Calu3 (cell line): ENCODE measurements at regions not wholly inside any gene's neighbourhood (a gene's known extent, or its start where the extent isn't known, plus 50 kb on each side); places are given as distances from the start of the nearest gene placed in this dataset.

Source experiments
- BruUV-seq: library from RNA; stranded (reverse); fragments of 400-500 nt; replicated peaks from 2 replicates; lab custom pipeline; 2021; lab: Mats Ljungman, UMichigan
- CTCF ChIA-PET: fragments of 300-600 bp; sonication (Branson Sonifier 250); formaldehyde crosslinking; loops from one replicate; lab custom pipeline; 2022; ENCODE audit warnings: antibody characterized with exemption; lab: Charles Lee
- DNase-seq: peaks from one replicate; pipeline ENCODE4 v3.0.0; 2022
- H3K27ac Mint-ChIP-seq: one replicate; pipeline ENCODE4 v1.8.0; 2022; ENCODE audit warnings: mixed read lengths; ENCODE audit not compliant: unreplicated experiment
- H3K27me3 Mint-ChIP-seq: one replicate; pipeline ENCODE4 v1.8.0; 2022; ENCODE audit warnings: mixed read lengths; ENCODE audit not compliant: unreplicated experiment
- H3K36me3 Mint-ChIP-seq: one replicate; pipeline ENCODE4 v1.8.0; 2022; ENCODE audit warnings: mild to moderate bottlenecking, moderate library complexity, mixed read lengths; ENCODE audit not compliant: insufficient read depth, unreplicated experiment
- H3K4me1 Mint-ChIP-seq: one replicate; pipeline ENCODE4 v1.8.0; 2022; ENCODE audit warnings: mild to moderate bottlenecking, low read depth, mixed read lengths; ENCODE audit not compliant: unreplicated experiment
- H3K4me3 Mint-ChIP-seq: one replicate; pipeline ENCODE4 v1.8.0; 2022; ENCODE audit warnings: mild to moderate bottlenecking, low read depth, moderate library complexity, mixed read lengths; ENCODE audit not compliant: unreplicated experiment
- H3K9me3 Mint-ChIP-seq: one replicate; pipeline ENCODE4 v1.8.0; 2022; ENCODE audit warnings: low read depth, mixed read lengths; ENCODE audit not compliant: unreplicated experiment
- intact Hi-C: fragments of 100-400 bp; cut with micrococcal nuclease; formaldehyde crosslinking; loops from one replicate; pipeline ENCODE4 v1.10.0; 2022; ENCODE audit not compliant: unreplicated experiment
- TF ChIP-seq, protein P1 (sequence below): fragments of 200-600 bp; IDR thresholded peaks from one replicate; pipeline ENCODE4 v1.8.0; 2022; ENCODE audit warnings: antibody characterized with exemption; ENCODE audit not compliant: unreplicated experiment

DNA sequence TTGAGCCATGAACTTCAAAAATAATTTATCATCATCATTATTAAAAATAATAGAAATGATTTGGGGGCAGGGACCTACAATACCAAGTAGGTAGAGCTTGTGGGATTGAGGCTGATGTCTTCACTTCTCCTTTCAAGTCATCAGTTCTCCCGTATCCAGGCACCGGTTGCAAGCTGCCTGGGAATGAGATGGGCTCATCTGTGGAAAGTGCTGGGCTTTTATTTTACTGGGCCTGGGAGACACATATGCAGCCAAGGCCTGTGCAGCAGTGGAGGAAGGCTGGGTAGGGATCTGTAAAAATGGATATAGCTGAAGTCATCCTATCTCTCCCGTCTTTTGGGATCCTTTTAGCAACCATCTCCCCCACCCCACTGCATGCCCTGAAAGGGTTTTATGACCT is 284.1 kb upstream of the CLINT1 start:
- DNase-seq, result no peak
- H3K9me3 Mint-ChIP-seq, result no peaks in the 10 kb centered on the region
- TF ChIP-seq, protein P1, sequence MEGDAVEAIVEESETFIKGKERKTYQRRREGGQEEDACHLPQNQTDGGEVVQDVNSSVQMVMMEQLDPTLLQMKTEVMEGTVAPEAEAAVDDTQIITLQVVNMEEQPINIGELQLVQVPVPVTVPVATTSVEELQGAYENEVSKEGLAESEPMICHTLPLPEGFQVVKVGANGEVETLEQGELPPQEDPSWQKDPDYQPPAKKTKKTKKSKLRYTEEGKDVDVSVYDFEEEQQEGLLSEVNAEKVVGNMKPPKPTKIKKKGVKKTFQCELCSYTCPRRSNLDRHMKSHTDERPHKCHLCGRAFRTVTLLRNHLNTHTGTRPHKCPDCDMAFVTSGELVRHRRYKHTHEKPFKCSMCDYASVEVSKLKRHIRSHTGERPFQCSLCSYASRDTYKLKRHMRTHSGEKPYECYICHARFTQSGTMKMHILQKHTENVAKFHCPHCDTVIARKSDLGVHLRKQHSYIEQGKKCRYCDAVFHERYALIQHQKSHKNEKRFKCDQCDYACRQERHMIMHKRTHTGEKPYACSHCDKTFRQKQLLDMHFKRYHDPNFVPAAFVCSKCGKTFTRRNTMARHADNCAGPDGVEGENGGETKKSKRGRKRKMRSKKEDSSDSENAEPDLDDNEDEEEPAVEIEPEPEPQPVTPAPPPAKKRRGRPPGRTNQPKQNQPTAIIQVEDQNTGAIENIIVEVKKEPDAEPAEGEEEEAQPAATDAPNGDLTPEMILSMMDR, result no peak
- CTCF ChIA-PET, result no interaction called here
- no peak overlapping the region for H3K27ac Mint-ChIP-seq
- no peaks in the 10 kb centered on the region for H3K36me3 Mint-ChIP-seq
- peaks cover 27% of the 10 kb centered on the region for H3K27me3 Mint-ChIP-seq
- intact Hi-C loops, result no loop called here
- H3K4me1 Mint-ChIP-seq, result no peaks in the 10 kb centered on the region
- H3K4me3 Mint-ChIP-seq, result no peak overlapping the region
- no TSS peak for BruUV-seq

DNA sequence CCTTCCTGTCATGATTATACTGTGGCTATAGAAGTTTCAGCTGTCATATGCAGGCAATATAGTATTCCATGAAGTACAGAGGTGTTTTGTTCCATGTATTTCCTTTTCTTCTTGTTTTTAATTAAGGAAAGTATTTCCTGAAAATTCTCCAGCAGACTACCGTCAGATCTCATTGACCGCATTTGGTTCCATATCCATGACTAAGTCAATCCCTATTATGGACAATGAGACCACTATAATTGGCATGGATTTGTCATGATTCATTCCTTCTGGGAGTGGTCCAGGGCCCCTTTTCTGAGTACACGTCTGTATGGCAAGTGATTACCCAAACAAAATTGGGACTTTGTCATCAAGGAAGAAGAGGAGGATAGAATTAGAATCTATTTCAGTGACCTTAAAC is 283.2 kb upstream of the CLINT1 start:
- CTCF ChIA-PET, result no interaction called here
- intact Hi-C loops, result no loop called here
- no peak for DNase-seq

DNA sequence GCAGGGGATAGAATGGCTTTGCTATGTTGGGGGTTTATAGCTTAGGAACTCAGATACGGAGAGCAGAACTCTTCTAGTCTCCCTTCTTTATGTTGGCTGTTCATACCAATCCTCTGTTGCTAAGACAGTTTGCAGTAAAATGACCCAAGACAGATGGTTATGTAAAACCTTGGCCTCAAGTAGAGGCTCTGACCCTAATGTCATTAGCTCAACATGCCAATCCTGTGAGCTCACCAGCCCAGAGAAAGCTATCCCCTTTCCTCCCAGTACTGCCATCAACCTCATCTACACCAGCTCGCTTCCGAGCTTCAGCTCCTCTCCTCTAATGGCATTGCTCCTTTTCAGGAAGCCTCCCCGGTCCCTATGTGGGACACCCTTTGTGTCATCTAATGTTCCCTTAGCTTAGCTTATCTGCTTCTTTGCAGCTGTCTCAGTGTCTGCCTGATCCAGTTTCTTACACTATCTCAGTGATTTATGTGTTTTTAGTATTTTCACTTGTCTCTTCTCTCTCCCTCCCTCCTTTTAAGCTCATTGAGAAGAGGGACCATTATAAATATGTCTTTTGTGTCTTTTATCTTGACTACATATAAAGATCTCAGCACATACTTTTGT is 281.3 kb upstream of the CLINT1 start:
- Mint-ChIP-seq H3K9me3 (no peaks in the 10 kb centered on the region), H3K27ac (no peak overlapping the region), H3K4me3 (no peak overlapping the region), H3K4me1 (no peaks in the 10 kb centered on the region), H3K27me3 (peaks cover 31% of the 10 kb centered on the region), H3K36me3 (no peaks in the 10 kb centered on the region)
- intact Hi-C loops, result no loop called here
- CTCF ChIA-PET, result interaction anchor here (0.6 kb wide), 1 partner anchor 176 kb away, joined by 4 read pairs; no protein-coding TSS in a partner anchor
- no TSS peak for BruUV-seq
- TF ChIP-seq, protein P1, result no peak
- DNase-seq, result no peak

More for the DNA sequence above, 283.2 kb upstream of the CLINT1 start:
- H3K4me1 Mint-ChIP-seq, result no peaks in the 10 kb centered on the region
- H3K27ac Mint-ChIP-seq, result no peak overlapping the region
- no peak overlapping the region for H3K4me3 Mint-ChIP-seq
- no peaks in the 10 kb centered on the region for H3K9me3 Mint-ChIP-seq
- H3K36me3 Mint-ChIP-seq, result no peaks in the 10 kb centered on the region
- no TSS peak for BruUV-seq
- TF ChIP-seq, protein P1, result no peak
- H3K27me3 Mint-ChIP-seq, result peaks cover 28% of the 10 kb centered on the region

DNA sequence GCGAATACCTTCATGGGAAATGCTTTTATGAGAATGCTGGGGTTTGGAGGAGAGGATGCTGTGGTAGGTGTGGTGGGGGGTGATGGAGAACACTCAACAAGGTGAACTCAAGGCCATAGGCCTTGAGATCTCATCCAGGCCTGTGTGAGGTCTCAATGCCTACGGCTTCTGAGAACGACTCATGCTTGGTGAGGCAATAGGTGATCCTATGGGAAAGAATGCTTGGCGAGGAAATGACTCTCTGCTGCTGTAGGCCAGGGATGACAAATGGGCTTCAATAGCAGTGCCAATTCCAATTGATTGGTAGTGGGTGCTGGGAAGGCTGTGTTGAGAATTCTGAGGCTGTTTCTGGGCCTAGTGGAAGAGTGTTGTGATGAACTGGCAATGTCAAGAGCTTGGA is 280.2 kb upstream of the CLINT1 start:
- Mint-ChIP-seq H3K4me1 (no peaks in the 10 kb centered on the region), H3K27ac (no peak overlapping the region), H3K27me3 (peaks cover 42% of the 10 kb centered on the region), H3K9me3 (no peaks in the 10 kb centered on the region), H3K36me3 (no peaks in the 10 kb centered on the region), H3K4me3 (no peak overlapping the region)
- DNase-seq, result no peak
- BruUV-seq, result no TSS peak
- intact Hi-C loops, result no loop called here
- CTCF ChIA-PET, result interaction anchor here (0.6 kb wide), 1 partner anchor 12 kb away, joined by 7 read pairs; no protein-coding TSS in a partner anchor
- TF ChIP-seq, protein P1, result no peak
